Endodermal cell (in vitro differentiated cells): ENCODE measurements at regions not wholly inside any gene's neighbourhood (a gene's known extent, or its start where the extent isn't known, plus 50 kb on each side); places are given as distances from the start of the nearest gene placed in this dataset.

Experiments
- DNase-seq: peaks from one replicate; pipeline ENCODE4 v3.0.0-alpha.2; 2017
- H3K27ac ChIP-seq: 2 replicates; pipeline ENCODE4 v1.5.1; 2013; ENCODE audit warnings: mild to moderate bottlenecking, low read depth, low read length, moderate library complexity
- H3K27me3 ChIP-seq: 2 replicates; pipeline ENCODE4 v1.6.1; 2013; ENCODE audit warnings: mild to moderate bottlenecking, low read length, moderate library complexity; ENCODE audit not compliant: insufficient read depth, control insufficient read depth, poor library complexity, severe bottlenecking
- H3K36me3 ChIP-seq: 2 replicates; pipeline ENCODE4 v1.7.0; 2013; ENCODE audit warnings: mild to moderate bottlenecking, low read length, moderate library complexity; ENCODE audit not compliant: control insufficient read depth, insufficient read depth
- H3K4me1 ChIP-seq: one replicate; pipeline ENCODE4 v1.7.0; 2013; ENCODE audit warnings: low read length; ENCODE audit not compliant: control insufficient read depth, insufficient read depth
- H3K4me3 ChIP-seq: 2 replicates; pipeline ENCODE4 v1.5.1; 2013; ENCODE audit warnings: mild to moderate bottlenecking, low read length, moderate library complexity
- H3K9ac ChIP-seq: 2 replicates; pipeline ENCODE4 v1.6.1; 2013; ENCODE audit warnings: mild to moderate bottlenecking, low read length, moderate library complexity; ENCODE audit not compliant: poor library complexity, severe bottlenecking; ENCODE audit errors: extremely low read depth
- H3K9me3 ChIP-seq: 2 replicates; pipeline ENCODE4 v1.6.1; 2013; ENCODE audit warnings: mild to moderate bottlenecking, low read length, moderate library complexity; ENCODE audit not compliant: control insufficient read depth
- H3K27ac Mint-ChIP-seq: 2 replicates; pipeline ENCODE4 v1.8.0; 2020; ENCODE audit warnings: mixed read lengths
- H3K27me3 Mint-ChIP-seq: 2 replicates; pipeline ENCODE4 v1.8.0; 2021; ENCODE audit warnings: mild to moderate bottlenecking, mixed read lengths; ENCODE audit not compliant: insufficient read depth
- H3K36me3 Mint-ChIP-seq: 2 replicates; pipeline ENCODE4 v1.8.0; 2020; ENCODE audit warnings: low read depth, mixed read lengths
- H3K4me1 Mint-ChIP-seq: 2 replicates; pipeline ENCODE4 v1.8.0; 2020; ENCODE audit warnings: mixed read lengths
- H3K4me3 Mint-ChIP-seq: 2 replicates; pipeline ENCODE4 v1.8.0; 2020; ENCODE audit warnings: mild to moderate bottlenecking, moderate library complexity, mixed read lengths
- H3K9me3 Mint-ChIP-seq: 2 replicates; pipeline ENCODE4 v1.8.0; 2020; ENCODE audit warnings: mild to moderate bottlenecking, mixed read lengths
- WGBS, 2 experiments: methylation state at CpG; one replicate each; pipeline versions ENCODE4 v1.1.5 to v1.1.7; 2013; ENCODE audit warnings: missing lambda C conversion rate in 2 of 2, mixed read lengths in 1 of 2; ENCODE audit not compliant: insufficient coverage in 1 of 2, insufficient read length in 1 of 2; 5-methylcytosine and 5-hydroxymethylcytosine counted together
- TF ChIP-seq, protein P1 (sequence below): fragments of 200-600 bp; sonication (generic); conservative IDR thresholded peaks from 2 replicates; pipeline ENCODE4 v1.5.0; 2021; ENCODE audit warnings: antibody characterized with exemption, mild to moderate bottlenecking

DNA sequence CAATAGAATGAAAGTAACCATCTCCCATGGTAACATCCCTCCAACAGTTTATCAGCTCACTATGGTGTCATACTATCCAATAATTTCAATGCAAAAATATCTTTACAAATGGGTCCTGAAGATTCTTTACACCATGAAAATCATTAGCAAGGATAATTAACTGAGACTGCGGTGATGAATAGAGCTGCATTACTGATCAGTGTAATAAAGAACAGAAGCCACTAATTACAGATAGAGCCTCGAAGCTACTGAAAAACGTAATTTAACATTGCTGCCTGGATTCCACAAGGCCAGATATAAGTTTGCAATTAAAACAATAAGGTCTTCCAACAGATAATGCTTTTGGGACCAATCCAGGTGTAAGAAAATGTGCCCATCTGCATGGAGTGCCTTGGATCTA, 1245.8 kb upstream of the SLC39A10 start:
- Histone ChIP-seq H3K4me3 (no peak overlapping the region), H3K27ac (no peak overlapping the region), H3K27me3 (no peaks in the 10 kb centered on the region), H3K4me1 (no peaks in the 10 kb centered on the region), H3K9ac (no peak overlapping the region), H3K9me3 (no peaks in the 10 kb centered on the region), H3K36me3 (no peaks in the 10 kb centered on the region)
- TF ChIP-seq, protein P1, sequence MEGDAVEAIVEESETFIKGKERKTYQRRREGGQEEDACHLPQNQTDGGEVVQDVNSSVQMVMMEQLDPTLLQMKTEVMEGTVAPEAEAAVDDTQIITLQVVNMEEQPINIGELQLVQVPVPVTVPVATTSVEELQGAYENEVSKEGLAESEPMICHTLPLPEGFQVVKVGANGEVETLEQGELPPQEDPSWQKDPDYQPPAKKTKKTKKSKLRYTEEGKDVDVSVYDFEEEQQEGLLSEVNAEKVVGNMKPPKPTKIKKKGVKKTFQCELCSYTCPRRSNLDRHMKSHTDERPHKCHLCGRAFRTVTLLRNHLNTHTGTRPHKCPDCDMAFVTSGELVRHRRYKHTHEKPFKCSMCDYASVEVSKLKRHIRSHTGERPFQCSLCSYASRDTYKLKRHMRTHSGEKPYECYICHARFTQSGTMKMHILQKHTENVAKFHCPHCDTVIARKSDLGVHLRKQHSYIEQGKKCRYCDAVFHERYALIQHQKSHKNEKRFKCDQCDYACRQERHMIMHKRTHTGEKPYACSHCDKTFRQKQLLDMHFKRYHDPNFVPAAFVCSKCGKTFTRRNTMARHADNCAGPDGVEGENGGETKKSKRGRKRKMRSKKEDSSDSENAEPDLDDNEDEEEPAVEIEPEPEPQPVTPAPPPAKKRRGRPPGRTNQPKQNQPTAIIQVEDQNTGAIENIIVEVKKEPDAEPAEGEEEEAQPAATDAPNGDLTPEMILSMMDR = no peak
- WGBS, 2 experiments = 85 to 88% methylated on average over 3 of the region's 3 CpGs
- Mint-ChIP-seq H3K9me3 (no peaks in the 10 kb centered on the region), H3K36me3 (no peaks in the 10 kb centered on the region), H3K27me3 (no peaks in the 10 kb centered on the region), H3K4me1 (no peaks in the 10 kb centered on the region), H3K27ac (no peak overlapping the region), H3K4me3 (no peak overlapping the region)
- DNase-seq = no peak

DNA sequence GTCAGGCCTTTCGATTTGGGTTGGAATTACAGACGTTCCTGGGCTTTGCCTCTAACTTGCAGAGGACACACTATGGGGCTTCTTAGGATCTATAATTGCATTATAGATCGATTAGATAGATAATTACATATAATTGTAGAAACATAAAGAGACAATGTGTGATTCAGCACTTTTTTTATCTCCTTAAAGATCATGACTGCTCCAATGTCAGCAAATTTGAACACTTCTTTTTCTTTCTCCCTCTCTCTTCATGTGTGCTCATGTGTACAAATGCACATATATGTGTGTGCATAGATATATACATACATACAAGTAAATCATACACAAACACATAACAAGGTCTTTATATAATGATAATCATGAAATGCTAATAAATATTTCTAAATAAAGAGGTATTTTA, 1261.2 kb upstream of the SLC39A10 start:
- H3K9me3 ChIP-seq = no peaks in the 10 kb centered on the region
- no peak overlapping the region for H3K4me3 ChIP-seq
- Mint-ChIP-seq H3K36me3 (no peaks in the 10 kb centered on the region), H3K27me3 (no peaks in the 10 kb centered on the region), H3K27ac (no peak overlapping the region), H3K4me3 (no peak overlapping the region), H3K9me3 (peaks cover 8% of the 10 kb centered on the region), H3K4me1 (no peaks in the 10 kb centered on the region)
- 87% methylated on average over 2 of the region's 3 CpGs; no CpG with 5 or more reads in 1 of the 2 experiments for WGBS, 2 experiments
- DNase-seq = no peak
- no peaks in the 10 kb centered on the region for H3K4me1 ChIP-seq
- TF ChIP-seq, protein P1 = no peak
- H3K27me3 ChIP-seq = no peaks in the 10 kb centered on the region
- H3K36me3 ChIP-seq = no peaks in the 10 kb centered on the region
- H3K27ac ChIP-seq = no peak overlapping the region
- no peak overlapping the region for H3K9ac ChIP-seq

DNA sequence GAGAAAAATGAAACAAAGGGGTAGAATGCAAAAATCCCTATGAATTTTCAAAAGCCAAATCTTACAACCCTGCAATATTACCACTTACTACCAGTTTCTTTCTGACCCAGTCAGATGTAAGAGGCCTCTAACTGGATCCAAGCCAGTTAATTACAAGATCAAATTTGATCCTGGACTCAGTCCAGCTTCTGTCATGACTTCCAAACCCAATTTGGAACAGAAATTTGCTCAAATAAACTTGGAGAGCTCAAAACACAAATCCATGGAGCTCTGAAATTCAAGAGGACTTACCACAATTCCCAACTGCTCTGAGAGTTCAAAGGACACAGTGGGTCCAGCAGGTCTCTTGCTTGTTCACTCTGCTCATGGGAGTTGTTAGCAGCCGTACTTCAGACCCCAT, 1271.7 kb upstream of the SLC39A10 start:
- DNase-seq = no peak
- Mint-ChIP-seq H3K27ac (no peak overlapping the region), H3K36me3 (no peaks in the 10 kb centered on the region), H3K4me3 (no peak overlapping the region), H3K4me1 (no peaks in the 10 kb centered on the region), H3K9me3 (peaks cover 43% of the 10 kb centered on the region), H3K27me3 (no peaks in the 10 kb centered on the region)
- H3K27ac ChIP-seq = no peak overlapping the region
- H3K9me3 ChIP-seq = peaks cover 51% of the 10 kb centered on the region
- TF ChIP-seq, protein P1 = no peak
- H3K27me3 ChIP-seq = no peaks in the 10 kb centered on the region
- no peak overlapping the region for H3K4me3 ChIP-seq
- no peak overlapping the region for H3K9ac ChIP-seq
- H3K4me1 ChIP-seq = no peaks in the 10 kb centered on the region
- WGBS, 2 experiments = 100% methylated on average over 1 of the region's 1 CpG; no CpG with 5 or more reads in 1 of the 2 experiments
- H3K36me3 ChIP-seq = no peaks in the 10 kb centered on the region
